Ishikawa (cell line): ENCODE measurements at regions not wholly inside any gene's neighbourhood (a gene's known extent, or its start where the extent isn't known, plus 50 kb on each side); places are given as distances from the start of the nearest gene placed in this dataset.

Source experiments
- CEBPB ChIP-seq: IDR thresholded peaks from 2 replicates; pipeline ENCODE4 v1.6.1; 2012
- CREB1 ChIP-seq: IDR thresholded peaks from 2 replicates; pipeline ENCODE4 v1.6.1; 2012; ENCODE audit warnings: low read depth
- EGR1 ChIP-seq: IDR thresholded peaks from 2 replicates; pipeline ENCODE4 v1.6.1; 2012
- EP300 ChIP-seq: IDR thresholded peaks from 2 replicates; pipeline ENCODE4 v1.6.1; 2012; ENCODE audit warnings: borderline replicate concordance
- FOXM1 ChIP-seq: IDR thresholded peaks from 2 replicates; pipeline ENCODE4 v1.6.1; 2012; ENCODE audit warnings: low read depth, borderline replicate concordance
- NFIC ChIP-seq: IDR thresholded peaks from 2 replicates; pipeline ENCODE4 v1.6.1; 2012
- RAD21 ChIP-seq: IDR thresholded peaks from 2 replicates; pipeline ENCODE4 v1.6.1; 2012; ENCODE audit warnings: low read depth
- REST ChIP-seq: IDR thresholded peaks from 2 replicates; pipeline ENCODE4 v1.6.1; 2012; ENCODE audit warnings: low read depth, mild to moderate bottlenecking
- TAF1 ChIP-seq: IDR thresholded peaks from 2 replicates; pipeline ENCODE4 v1.6.1; 2012; ENCODE audit warnings: low read depth, mild to moderate bottlenecking
- TCF12 ChIP-seq: IDR thresholded peaks from 2 replicates; pipeline ENCODE4 v1.6.1; 2012; ENCODE audit warnings: low read depth
- TEAD4 ChIP-seq: IDR thresholded peaks from 2 replicates; pipeline ENCODE4 v1.6.1; 2012
- USF1 ChIP-seq: IDR thresholded peaks from 2 replicates; pipeline ENCODE4 v1.6.1; 2012
- YY1 ChIP-seq: IDR thresholded peaks from 2 replicates; pipeline ENCODE4 v1.6.1; 2012; ENCODE audit warnings: low read depth
- ZBTB7A ChIP-seq: IDR thresholded peaks from 2 replicates; pipeline ENCODE4 v1.6.1; 2012; ENCODE audit warnings: low read depth
- TF ChIP-seq, protein P1 (sequence below): IDR thresholded peaks from 2 replicates; pipeline ENCODE4 v1.6.1; 2012

GRCh38 chr18:43916984-43917383 is 639.7 kb upstream of the SYT4 start:
- TF ChIP-seq RAD21, result no peak
- no peak for TF ChIP-seq FOXM1
- TF ChIP-seq NFIC, result no peak
- TF ChIP-seq EP300, result no peak
- no peak for TF ChIP-seq TAF1
- TF ChIP-seq EGR1, result no peak
- no peak for TF ChIP-seq YY1
- TF ChIP-seq TEAD4, result no peak
- no peak for TF ChIP-seq REST
- no peak for TF ChIP-seq TCF12
- TF ChIP-seq ZBTB7A, result no peak

GRCh38 chr18:43917520-43917919 is 640.2 kb upstream of the SYT4 start:
- no peak for TF ChIP-seq CREB1
- TF ChIP-seq REST, result no peak

DNA sequence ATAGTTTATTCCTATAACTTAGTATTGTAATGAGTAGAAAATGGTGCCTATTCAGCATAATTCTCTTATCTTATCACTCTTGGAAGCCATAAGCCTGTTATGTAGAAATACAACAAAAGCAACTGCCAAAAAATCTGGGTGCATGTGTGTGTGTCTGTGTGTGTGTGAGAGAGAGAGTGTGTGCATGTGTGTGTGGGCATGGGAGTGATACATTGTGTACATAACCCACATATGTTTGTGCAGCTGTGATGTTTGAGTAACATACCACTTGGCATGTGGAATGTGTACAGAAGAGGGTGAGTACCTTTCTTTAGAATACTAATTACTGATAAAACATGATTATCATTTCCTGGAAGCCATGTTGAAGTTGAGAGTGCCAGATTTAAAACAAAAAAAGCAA is 642.3 kb upstream of the SYT4 start:
- TF ChIP-seq YY1 (no peak), TCF12 (no peak), CREB1 (no peak), NFIC (no peak), CEBPB (no peak), TEAD4 (no peak), USF1 (no peak), EP300 (no peak), ZBTB7A (no peak), RAD21 (no peak), FOXM1 (no peak), TAF1 (no peak)
- TF ChIP-seq, protein P1, sequence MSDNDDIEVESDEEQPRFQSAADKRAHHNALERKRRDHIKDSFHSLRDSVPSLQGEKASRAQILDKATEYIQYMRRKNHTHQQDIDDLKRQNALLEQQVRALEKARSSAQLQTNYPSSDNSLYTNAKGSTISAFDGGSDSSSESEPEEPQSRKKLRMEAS, result no peak

GRCh38 chr18:43931439-43931838 is 654.1 kb upstream of the SYT4 start:
- no peak for TF ChIP-seq TEAD4
- no peak for TF ChIP-seq CEBPB
- TF ChIP-seq TCF12, result no peak
- TF ChIP-seq ZBTB7A, result no peak
- no peak for TF ChIP-seq TAF1
- TF ChIP-seq, protein P1, result no peak
- no peak for TF ChIP-seq CREB1
- no peak for TF ChIP-seq EGR1

DNA sequence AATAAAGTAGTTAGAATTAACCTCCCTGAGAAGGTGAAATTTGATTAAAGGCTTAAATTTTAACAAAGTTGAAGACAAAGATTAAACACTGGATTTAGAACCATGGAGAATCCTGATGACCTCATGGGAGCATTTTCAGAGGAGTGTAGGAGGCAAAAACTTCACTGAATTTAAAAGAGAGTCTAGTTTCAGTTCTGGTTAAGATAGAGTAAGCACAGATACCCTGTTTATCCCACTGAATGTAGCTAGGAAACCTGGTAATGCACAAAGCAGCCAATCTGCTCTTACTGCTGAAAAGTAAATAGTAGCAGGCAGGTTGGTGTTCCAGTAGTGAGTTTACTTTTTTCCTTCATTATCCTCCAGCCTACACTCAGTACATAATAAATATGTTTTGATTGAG is 654.9 kb upstream of the SYT4 start:
- TF ChIP-seq USF1, result no peak
- TF ChIP-seq NFIC, result no peak
- TF ChIP-seq, protein P1, result no peak

- TF ChIP-seq, protein P1, result no peak
- TF ChIP-seq EP300 (no peak), TEAD4 (no peak), FOXM1 (no peak), REST (no peak), YY1 (no peak), EGR1 (no peak), USF1 (no peak), TAF1 (no peak), NFIC (no peak), RAD21 (no peak), ZBTB7A (no peak), CEBPB (no peak), CREB1 (no peak)
These were observed 655.9 kb upstream of the SYT4 start for GRCh38 chr18:43933177-43933576.
